ENCODE measurements at regions not wholly inside any gene's neighbourhood (a gene's known extent, or its start where the extent isn't known, plus 50 kb on each side); places are given as distances from the start of the nearest gene placed in this dataset.
"Not testable (repeated sequence)": the region's sequence is repeated elsewhere in the genome, so short reads cannot be mapped to it uniquely, and the experiment has no call there.

DNA sequence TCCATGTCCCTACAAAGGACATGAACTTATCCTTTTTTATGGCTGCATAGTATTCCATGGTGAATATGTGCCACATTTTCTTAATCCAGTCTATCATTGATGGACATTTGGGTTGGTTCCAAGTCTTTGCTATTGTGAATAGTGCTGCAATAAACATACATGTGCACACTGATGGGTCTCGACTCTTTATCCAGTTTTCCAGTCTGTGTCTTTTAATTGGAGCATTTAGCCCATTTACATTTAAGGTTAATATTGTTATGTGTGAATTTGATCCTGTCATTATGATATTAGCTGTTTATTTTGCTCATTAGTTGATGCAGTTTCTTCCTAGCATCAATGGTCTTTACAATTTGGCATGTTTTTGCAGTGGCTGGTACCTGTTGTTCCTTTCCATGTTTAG lies 272.0 kb upstream of the NAALADL2 start:
- not testable (repeated sequence) for TF ChIP-seq ESRRG (CRISPR knock-in tag; IDR thresholded peaks at IDR 0.05); RARB (CRISPR knock-in tag; IDR thresholded peaks at IDR 0.05); CREB5 (CRISPR knock-in tag; IDR thresholded peaks at IDR 0.05; ENCODE audit: low read depth); ZFP3 (CRISPR knock-in tag; IDR thresholded peaks at IDR 0.05); ZNF70 (CRISPR knock-in tag; IDR thresholded peaks at IDR 0.05); PATZ1 (CRISPR knock-in tag; IDR thresholded peaks at IDR 0.05; ENCODE audit: borderline replicate concordance); SNAI2 (CRISPR knock-in tag; IDR thresholded peaks at IDR 0.05); ZNF8 (CRISPR knock-in tag; IDR thresholded peaks at IDR 0.05); ZC3H10 (CRISPR knock-in tag; IDR thresholded peaks at IDR 0.05); OSR1 (CRISPR knock-in tag; IDR thresholded peaks at IDR 0.05); ZNF565 (CRISPR knock-in tag; conservative IDR thresholded peaks at IDR 0.05; ENCODE audit: low read depth)
- TF ChIP-seq, protein P1, sequence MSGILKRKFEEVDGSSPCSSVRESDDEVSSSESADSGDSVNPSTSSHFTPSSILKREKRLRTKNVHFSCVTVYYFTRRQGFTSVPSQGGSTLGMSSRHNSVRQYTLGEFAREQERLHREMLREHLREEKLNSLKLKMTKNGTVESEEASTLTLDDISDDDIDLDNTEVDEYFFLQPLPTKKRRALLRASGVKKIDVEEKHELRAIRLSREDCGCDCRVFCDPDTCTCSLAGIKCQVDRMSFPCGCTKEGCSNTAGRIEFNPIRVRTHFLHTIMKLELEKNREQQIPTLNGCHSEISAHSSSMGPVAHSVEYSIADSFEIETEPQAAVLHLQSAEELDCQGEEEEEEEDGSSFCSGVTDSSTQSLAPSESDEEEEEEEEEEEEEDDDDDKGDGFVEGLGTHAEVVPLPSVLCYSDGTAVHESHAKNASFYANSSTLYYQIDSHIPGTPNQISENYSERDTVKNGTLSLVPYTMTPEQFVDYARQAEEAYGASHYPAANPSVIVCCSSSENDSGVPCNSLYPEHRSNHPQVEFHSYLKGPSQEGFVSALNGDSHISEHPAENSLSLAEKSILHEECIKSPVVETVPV (CRISPR knock-in tag; IDR thresholded peaks at IDR 0.05), result not testable (repeated sequence)
